Lower leg skin (tissue), 4 donors: ENCODE measurements at regions not wholly inside any gene's neighbourhood (a gene's known extent, or its start where the extent isn't known, plus 50 kb on each side); places are given as distances from the start of the nearest gene placed in this dataset.

ENCODE experiments used
- DNase-seq, 2 donors: peaks; one replicate each; pipeline ENCODE4 v3.0.0-alpha.2; 2019; ENCODE audit warnings: low spot score in 2 of 2
- H3K4me3 ChIP-seq: fragments of 200-600 bp; sonication (generic); 2 replicates; pipeline ENCODE4 v1.5.1; 2017; ENCODE audit warnings: mild to moderate bottlenecking, low read depth; ENCODE audit not compliant: poor library complexity, severe bottlenecking
- POLR2A ChIP-seq, 2 donors: fragments of 450-650 bp; IDR thresholded peaks; one replicate each; pipeline ENCODE4 v1.6.1; 2016 to 2017; ENCODE audit warnings: antibody characterized with exemption in 2 of 2, mild to moderate bottlenecking in 1 of 2, moderate library complexity in 1 of 2
- WGBS, 2 donors: methylation state at CpG; one replicate each; pipeline ENCODE4 v1.1.5; 2018; 5-methylcytosine and 5-hydroxymethylcytosine counted together
- intact Hi-C: fragments of 100-400 bp; cut with DNase I; formaldehyde crosslinking; loops from one replicate; pipeline ENCODE4 v1.15.0; 2023; ENCODE audit warnings: low total_unique reads
- TF ChIP-seq, protein P1 (sequence below), 3 donors: fragments of 450-650 bp; IDR thresholded peaks; one replicate each; pipeline ENCODE4 v1.5.1; 2016; ENCODE audit warnings: antibody characterized with exemption in 3 of 3, mild to moderate bottlenecking in 3 of 3, moderate library complexity in 2 of 3

DNA sequence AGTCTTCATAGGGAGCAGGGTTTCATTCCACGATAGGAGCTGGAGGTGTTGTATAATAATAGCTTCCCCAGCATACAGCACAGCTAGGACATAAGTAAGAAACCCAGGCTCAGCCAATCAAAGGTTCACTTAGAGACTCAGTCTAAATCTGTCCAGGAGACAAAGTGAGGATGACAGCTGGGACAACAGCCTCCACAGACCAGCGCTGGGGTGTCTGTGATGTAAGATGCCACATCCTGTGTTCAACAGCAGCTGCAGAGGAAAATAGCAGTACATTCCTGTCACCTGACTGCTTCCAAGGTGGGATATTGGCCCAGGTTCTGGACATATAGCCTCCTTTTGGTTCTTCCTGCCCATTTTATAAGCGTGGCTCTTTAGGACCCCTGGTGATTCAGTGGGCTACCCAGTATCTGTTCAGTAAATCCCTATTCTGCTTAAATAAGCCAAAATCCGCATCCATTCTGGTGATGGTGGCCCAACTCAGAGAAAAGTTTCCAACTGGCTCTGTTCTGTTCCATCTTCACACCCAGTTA is 176.8 kb upstream of the SYT6 start:
- WGBS, 2 donors = 67 to 80% methylated on average over 4 of the region's 4 CpGs
- TF ChIP-seq, protein P1, sequence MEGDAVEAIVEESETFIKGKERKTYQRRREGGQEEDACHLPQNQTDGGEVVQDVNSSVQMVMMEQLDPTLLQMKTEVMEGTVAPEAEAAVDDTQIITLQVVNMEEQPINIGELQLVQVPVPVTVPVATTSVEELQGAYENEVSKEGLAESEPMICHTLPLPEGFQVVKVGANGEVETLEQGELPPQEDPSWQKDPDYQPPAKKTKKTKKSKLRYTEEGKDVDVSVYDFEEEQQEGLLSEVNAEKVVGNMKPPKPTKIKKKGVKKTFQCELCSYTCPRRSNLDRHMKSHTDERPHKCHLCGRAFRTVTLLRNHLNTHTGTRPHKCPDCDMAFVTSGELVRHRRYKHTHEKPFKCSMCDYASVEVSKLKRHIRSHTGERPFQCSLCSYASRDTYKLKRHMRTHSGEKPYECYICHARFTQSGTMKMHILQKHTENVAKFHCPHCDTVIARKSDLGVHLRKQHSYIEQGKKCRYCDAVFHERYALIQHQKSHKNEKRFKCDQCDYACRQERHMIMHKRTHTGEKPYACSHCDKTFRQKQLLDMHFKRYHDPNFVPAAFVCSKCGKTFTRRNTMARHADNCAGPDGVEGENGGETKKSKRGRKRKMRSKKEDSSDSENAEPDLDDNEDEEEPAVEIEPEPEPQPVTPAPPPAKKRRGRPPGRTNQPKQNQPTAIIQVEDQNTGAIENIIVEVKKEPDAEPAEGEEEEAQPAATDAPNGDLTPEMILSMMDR (IDR thresholded peaks at IDR 0.05) = no peak
- TF ChIP-seq POLR2A (IDR thresholded peaks at IDR 0.05) = no peak
- intact Hi-C loops = no loop called here
- no peak overlapping the region for H3K4me3 ChIP-seq
- DNase-seq = peak in 1 of 2 donors; percentile 10

DNA sequence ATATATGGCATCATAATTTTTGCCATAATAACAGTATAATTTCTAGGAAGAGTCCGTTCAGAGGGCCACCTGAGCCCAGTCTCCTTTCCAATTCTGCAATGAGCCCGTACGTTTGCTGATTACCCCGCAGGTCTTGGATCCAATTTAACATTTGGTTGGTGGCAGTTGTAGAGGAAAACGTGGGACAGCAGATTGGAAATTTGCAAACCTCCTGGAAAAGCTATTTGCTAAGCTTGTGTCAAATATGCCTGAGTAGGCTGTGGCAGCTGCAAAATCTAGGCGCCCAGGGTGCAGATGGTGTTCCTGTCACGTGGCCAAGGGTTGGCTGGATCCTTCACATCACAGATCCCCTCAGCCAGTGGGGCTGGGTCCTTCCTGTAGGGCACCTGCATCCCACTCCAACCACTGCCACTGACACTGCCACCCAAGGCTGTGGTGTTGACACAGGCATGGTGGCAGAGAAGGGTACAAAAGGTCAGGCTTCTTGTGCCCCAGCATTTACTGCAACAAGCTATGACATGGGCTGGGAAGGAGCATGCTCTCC is 174.8 kb upstream of the SYT6 start:
- intact Hi-C loops = no loop called here

DNA sequence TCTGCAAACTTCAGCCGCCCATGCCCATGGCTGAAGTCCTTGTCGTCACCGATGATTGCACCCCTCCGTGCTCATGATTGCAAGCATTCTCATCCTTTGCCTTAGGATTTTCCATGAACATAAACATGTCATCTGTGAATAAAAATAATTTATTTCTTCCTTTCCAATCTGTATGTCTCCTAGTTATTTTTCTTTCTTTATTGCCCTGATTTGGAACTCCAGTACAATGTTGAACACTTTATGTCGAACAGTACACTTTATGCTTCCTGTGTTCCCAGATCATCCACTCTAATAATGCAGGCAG is 170.9 kb upstream of the SYT6 start:
- 39 to 42% methylated on average over 5 of the region's 5 CpGs for WGBS, 2 donors
- no peak for DNase-seq
- intact Hi-C loops = no loop called here
- TF ChIP-seq POLR2A (IDR thresholded peaks at IDR 0.05) = no peak
- no peak overlapping the region for H3K4me3 ChIP-seq

More for the DNA sequence above, 174.8 kb upstream of the SYT6 start:
- TF ChIP-seq, protein P1 (IDR thresholded peaks at IDR 0.05) = no peak
- TF ChIP-seq POLR2A (IDR thresholded peaks at IDR 0.05) = no peak
- 76 to 82% methylated on average over 7 of the region's 7 CpGs for WGBS, 2 donors
- H3K4me3 ChIP-seq = no peak overlapping the region
- DNase-seq = no peak

DNA sequence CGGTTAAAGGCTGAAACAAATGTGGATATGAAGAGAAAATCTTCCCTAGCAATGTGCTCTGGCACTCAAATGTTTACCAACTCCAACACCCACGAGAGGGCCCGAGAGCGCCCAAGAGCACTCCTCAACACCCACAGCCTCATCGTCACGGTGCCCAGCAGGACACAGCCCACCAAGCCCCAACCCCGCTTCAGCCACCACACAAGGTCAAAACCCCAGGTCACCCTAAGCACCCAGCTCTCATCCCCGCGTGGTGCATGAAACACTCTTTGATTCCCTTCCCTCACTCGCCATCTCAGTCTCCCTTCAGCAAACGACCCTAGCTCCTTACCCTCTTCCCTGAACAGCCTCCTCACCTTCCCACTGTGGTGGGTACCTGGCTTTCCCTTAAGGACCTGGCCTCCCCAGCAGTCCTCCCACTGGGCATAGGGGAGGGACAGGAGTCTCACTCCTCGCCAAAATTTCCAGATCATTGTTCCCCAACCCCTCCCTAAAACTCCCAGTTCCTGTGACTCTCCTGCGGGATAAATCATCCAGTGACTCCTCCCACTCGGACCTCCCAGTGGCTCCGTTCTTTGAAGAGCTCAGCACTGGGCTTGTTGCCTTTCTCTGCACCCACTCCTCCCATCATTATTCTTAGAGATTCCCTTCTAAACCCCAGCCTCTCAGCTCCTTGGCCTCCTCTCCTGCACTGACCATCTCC is 170.4 kb upstream of the SYT6 start:
- TF ChIP-seq, protein P1 (IDR thresholded peaks at IDR 0.05) = no peak
- TF ChIP-seq POLR2A (IDR thresholded peaks at IDR 0.05) = no peak
- no peak overlapping the region for H3K4me3 ChIP-seq
- 75 to 76% methylated on average over 15 of the region's 15 CpGs for WGBS, 2 donors
- intact Hi-C loops = no loop called here
- DNase-seq = no peak

DNA sequence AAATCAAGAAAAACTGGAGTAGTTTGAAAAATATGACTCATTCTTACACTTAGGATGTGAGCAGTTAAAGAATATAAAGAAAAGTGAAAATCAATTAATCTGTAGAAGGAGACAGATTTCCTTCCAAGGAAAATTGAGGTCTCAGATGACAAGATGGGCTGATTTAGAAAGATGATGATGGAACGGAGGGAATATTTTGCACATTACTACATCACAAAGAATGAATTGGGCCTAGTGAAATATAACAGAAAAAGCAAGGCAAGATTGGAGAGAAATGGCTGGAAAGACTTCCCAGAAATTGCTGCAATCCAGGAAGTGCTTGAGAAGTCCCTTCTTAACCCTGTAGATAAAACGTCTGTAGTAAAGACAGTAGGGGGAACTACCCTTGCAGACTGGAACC is 169.1 kb upstream of the SYT6 start:
- intact Hi-C loops = no loop called here
- DNase-seq = no peak
- 78 to 83% methylated on average over 2 of the region's 2 CpGs for whole genome bisulfite sequencing, 2 donors
- TF ChIP-seq, protein P1 (IDR thresholded peaks at IDR 0.05) = no peak
- TF ChIP-seq POLR2A (IDR thresholded peaks at IDR 0.05) = no peak
- no peak overlapping the region for H3K4me3 ChIP-seq

DNA sequence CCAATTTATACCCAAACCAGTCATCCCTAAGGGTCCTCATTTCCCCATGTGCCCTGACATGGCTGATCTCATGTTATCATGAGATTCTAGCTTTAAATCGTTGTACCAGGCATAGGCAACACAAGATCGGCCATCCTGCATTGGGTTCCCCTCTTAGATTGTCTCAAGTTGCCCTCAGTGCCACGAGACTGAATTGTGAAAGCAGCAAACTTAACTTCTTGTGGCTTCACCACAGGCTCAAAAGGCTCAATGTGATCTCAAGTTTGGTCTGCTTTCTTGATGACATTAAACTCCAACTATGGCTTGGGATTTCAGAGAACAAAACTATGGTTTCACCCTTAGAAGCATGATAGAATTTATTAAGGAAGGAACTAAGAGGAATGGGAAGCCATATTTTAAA is 168.5 kb upstream of the SYT6 start:
- WGBS, 2 donors = 88 to 93% methylated on average over 3 of the region's 3 CpGs
- no peak for DNase-seq
- intact Hi-C loops = no loop called here
- TF ChIP-seq, protein P1 (IDR thresholded peaks at IDR 0.05) = no peak
- TF ChIP-seq POLR2A (IDR thresholded peaks at IDR 0.05) = no peak
- no peak overlapping the region for H3K4me3 ChIP-seq
